GM18505 (cell line): ENCODE measurements at regions not wholly inside any gene's neighbourhood (a gene's known extent, or its start where the extent isn't known, plus 50 kb on each side); places are given as distances from the start of the nearest gene placed in this dataset.
"Not testable (repeated sequence)": the region's sequence is repeated elsewhere in the genome, so short reads cannot be mapped to it uniquely, and the experiment has no call there.

Source experiments
- ATAC-seq: cut with Tn5 transposase; IDR thresholded peaks from one replicate; pipeline ENCODE4 v1.9.1; 2021; ENCODE audit not compliant: unreplicated experiment
- POLR2A ChIP-seq: IDR thresholded peaks from 4 replicates; pipeline ENCODE4 v1.6.1; 2011; ENCODE audit warnings: borderline replicate concordance; ENCODE audit not compliant: insufficient read depth, insufficient read length; ENCODE audit errors: extremely low read depth

DNA sequence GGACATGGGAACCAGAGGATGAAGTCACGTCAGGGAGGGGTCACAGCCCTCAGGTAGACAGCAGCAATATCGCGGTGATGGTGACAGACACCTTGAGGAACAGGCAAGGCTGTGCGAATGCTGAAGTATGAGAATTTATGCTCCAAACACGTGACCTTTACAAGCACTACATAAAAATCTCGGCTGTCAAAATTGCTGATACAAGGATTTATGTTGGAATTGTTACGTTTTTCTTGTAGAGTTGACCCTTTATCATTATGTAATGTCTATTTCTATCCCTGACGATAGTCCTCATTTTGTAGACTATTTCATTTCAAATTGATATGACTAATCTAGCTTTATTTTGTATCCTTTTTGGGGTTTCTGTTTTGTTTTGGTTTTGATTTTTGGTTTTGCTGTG lies 311.1 kb downstream of the C6orf118 start:
- no peak for ATAC-seq
- TF ChIP-seq POLR2A: no peak

DNA sequence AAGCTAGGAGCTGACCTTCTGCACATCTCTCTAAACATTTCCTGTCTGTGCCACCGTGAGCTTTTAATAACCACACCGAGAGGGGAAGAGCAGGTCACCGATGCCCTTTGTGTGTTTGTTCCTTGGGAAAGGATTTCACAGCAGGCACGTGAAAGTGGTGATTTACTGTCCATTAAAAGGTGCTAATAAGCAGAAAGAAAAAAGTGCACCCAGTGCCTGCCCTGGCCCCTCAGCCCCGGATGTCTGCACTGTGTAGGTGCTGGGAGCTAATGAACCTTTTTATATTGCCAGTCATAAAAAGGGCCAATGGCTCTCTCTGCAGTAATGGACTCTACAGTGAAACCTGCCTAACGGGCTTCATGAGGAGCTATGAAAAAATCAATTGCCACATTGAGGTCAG lies 312.6 kb downstream of the C6orf118 start:
- no peak for ATAC-seq
- TF ChIP-seq POLR2A: no peak

DNA sequence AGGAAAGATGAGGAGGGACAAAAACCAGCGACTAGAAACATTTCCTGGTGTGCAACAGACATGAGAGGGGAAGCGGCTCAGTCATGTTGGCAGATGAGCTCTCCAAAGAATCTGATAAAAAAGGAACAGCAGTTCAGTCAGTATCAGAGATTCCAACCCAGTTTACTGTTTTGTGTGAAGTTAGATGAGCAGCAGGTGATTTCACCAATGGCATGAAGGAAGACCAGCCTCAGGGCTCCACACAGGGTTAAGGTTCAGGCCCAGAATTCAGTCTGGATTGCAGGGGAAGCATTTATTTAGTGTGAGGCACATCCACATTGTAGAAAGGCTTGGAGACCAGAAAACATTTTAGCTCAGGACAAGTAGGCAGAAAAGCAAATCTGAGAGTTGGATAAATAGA lies 317.8 kb downstream of the C6orf118 start:
- TF ChIP-seq POLR2A: no peak
- no peak for ATAC-seq

DNA sequence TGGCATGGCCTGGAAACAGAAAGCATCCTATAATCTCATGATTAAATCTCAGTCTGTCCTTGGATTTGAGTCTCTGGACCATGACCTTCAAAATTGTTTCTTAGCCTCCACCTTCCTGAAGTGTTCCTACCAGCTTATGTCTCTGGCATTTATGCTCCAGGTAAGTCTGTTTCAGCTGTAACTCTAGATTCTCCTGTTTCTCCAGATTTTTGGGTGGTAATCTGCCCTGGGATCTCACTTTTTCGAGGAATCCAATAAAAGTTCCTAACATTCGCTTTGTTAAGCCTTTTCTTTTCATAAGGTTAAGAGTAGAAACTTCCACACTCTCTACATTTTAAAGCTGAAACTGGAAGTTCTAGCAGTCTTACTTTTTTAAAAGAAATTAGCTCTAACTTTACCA lies 318.5 kb downstream of the C6orf118 start:
- TF ChIP-seq POLR2A: no peak
- ATAC-seq: no peak

DNA sequence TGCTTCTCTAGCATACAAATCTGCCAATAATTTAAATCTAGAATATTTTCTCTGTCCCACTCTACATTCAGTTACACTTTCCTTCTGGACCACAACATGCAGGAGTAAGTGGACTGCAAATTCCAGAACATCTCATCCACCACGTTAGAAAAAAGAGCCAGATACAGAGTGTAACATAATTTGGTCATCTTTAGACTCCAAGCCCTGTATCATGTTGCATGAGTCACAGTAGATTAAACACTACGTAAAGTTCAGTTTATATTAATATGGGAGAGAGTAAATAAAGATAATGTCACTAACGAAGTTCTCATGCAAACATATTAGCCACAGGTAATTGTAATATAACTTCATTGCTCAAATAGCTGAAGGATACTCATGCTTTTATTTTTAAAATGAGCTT lies 327.0 kb downstream of the C6orf118 start:
- no peak for ATAC-seq
- no peak for TF ChIP-seq POLR2A

GRCh38 chr6:164967102-164967501 lies 342.3 kb downstream of the C6orf118 start:
- no peak for TF ChIP-seq POLR2A
- no peak for ATAC-seq

DNA sequence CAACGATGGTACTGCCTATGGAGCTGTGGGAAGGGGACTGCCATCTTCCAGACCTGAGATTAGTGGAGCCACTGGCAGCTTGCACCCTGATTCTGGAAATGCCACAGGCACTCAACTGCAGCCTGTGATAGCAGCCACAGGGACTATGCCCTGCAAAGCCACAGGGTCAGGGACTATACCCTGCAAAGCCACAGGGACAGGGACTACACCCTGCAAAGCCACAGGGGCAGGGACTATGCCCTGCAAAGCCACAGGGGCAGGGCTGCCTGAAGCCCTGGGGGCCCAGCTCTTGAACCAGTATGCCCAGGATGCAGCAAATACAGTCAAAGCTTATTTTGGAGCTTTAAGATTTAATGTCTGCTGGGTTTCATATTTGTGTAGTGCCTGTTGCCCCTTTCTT lies 346.6 kb downstream of the C6orf118 start:
- TF ChIP-seq POLR2A: no peak
- ATAC-seq: no peak

DNA sequence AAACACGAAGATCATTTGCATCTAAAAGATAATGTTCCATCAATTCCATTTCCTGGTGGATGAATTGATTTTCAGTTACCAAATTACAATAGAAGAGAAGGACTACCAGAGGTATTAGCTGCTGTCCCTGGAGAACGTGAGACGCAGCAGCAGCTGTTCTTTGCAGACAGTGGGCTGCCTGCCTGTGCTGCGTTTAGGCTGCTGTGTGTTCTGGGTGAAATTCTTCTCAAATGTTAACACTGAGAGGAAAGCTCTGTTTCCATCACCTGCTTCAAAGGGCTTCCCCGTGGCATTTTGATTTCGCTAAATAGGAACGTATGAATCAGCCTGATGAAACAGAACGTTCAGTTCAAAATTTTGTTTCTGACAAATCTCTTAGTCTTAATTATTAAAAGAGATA lies 362.2 kb downstream of the C6orf118 start:
- no peak for ATAC-seq
- TF ChIP-seq POLR2A: no peak

- no peak for ATAC-seq
- no peak for TF ChIP-seq POLR2A
These were observed 367.1 kb downstream of the C6orf118 start for GRCh38 chr6:164942271-164942670.

GRCh38 chr6:164933238-164933794 lies 376.1 kb downstream of the C6orf118 start:
- not testable (repeated sequence) for ATAC-seq

- ATAC-seq: no peak
- TF ChIP-seq POLR2A: no peak
These were observed 379.9 kb downstream of the C6orf118 start for GRCh38 chr6:164929408-164929977.

DNA sequence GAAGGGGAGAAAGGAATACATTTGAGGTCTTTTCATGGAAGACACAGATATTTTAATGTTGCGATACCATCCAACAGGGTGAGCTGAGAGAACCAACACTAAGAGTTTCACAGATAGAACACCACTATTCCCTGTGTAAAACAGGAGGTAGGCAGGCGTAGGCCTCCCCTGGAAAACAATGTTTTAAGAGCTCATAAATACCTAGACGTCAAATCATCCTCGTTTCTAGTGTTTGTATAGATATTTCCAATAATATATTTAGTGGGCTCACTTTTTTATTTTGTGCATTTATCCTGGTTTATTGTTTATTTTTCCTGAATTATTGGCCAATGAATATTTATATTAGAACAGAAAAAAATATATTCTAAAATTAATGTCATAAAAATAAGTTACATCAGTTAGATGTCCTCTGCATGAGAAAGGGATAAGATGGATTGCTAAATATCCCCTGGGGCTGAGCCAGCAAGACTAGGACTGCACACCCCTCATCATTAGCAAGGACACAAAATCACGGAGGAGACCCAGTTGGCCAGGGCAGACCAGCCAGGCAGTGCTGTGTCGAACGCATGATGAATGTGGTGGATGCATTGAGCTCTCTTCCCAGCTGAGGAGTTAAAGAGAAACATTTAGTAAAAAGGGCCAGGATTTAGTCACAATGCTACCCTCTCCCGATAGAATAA lies 380.5 kb downstream of the C6orf118 start:
- TF ChIP-seq POLR2A: no peak
- ATAC-seq: no peak

DNA sequence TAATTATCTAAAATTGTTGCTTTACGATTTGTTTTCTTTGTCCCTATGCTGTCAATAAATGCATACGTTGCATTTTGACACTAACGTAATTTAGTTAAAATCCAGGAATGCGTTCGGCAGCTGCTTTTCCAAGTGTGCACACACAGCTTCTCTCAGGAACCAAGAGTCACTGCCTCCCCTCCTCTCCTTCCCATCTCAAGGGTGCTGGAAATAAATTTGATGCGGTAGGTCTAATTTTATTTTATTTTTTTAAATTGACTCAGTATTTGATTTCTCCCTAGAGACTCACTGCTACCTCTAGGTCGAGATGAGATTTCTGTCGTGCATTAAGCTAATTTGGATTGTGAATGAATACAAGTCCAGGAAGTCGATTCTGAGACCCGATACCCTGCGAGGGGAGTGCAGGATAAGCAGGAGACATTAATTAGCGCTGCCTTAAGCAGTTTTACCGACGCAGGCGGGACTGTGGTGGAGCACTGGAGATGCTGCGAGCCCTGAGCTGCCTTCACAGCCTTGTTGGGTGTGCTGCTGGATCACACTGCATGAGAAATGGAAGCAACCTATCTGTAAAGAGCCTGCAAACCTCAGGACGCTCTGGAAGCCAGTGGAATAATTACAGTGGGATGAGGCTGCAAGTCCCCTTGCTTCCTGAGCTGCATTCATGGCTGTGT lies 381.2 kb downstream of the C6orf118 start:
- no peak for ATAC-seq
- TF ChIP-seq POLR2A: no peak
